PC-3 (cell line): ENCODE measurements at regions not wholly inside any gene's neighbourhood (a gene's known extent, or its start where the extent isn't known, plus 50 kb on each side); places are given as distances from the start of the nearest gene placed in this dataset.

ENCODE experiments used
- ATAC-seq: fragments of 200-7000 bp; cut with Tn5 transposase; 2 replicates; pipeline ENCODE4 v1.9.1; 2020; ENCODE audit warnings: mild to moderate bottlenecking, moderate library complexity
- BruUV-seq: library from RNA; stranded (reverse); fragments of 400-500 nt; replicated peaks from 2 replicates; lab custom pipeline; 2021; lab: Mats Ljungman, UMichigan
- CTCF ChIA-PET: fragments of 300-600 bp; sonication (Branson Sonifier 250); formaldehyde crosslinking; loops from one replicate; lab custom pipeline; 2022; ENCODE audit warnings: antibody characterized with exemption; lab: Charles Lee
- POLR2A ChIA-PET: fragments of 300-600 bp; sonication (Branson Sonifier 250); formaldehyde crosslinking; loops from one replicate; lab custom pipeline; 2022; ENCODE audit warnings: antibody characterized with exemption; ENCODE audit not compliant: unreplicated experiment; lab: Charles Lee
- DNase-seq: peaks from one replicate; pipeline ENCODE4 v3.0.0-alpha.2; 2015
- H2AFZ ChIP-seq: fragments of 300-600 bp; sonication (generic); 2 replicates; pipeline ENCODE4 v1.6.0; 2016; ENCODE audit warnings: antibody characterized with exemption, low read length
- H3F3A ChIP-seq: fragments of 300-600 bp; sonication (generic); one replicate; pipeline ENCODE4 v1.6.0; 2017; ENCODE audit warnings: antibody characterized with exemption, low read length, control low read depth, mild to moderate bottlenecking; ENCODE audit not compliant: unreplicated experiment
- H3K27ac ChIP-seq: fragments of 300-600 bp; sonication (generic); 2 replicates; pipeline ENCODE4 v1.5.1; 2016; ENCODE audit warnings: mild to moderate bottlenecking, low read length
- H3K27me3 ChIP-seq: fragments of 300-600 bp; sonication (generic); 2 replicates; pipeline ENCODE4 v1.6.1; 2016; ENCODE audit warnings: low read length, mixed read lengths
- H3K36me3 ChIP-seq: fragments of 300-600 bp; sonication (generic); 2 replicates; pipeline ENCODE4 v1.6.1; 2016; ENCODE audit warnings: low read depth, mixed run types, low read length, mixed read lengths
- H3K4me1 ChIP-seq: fragments of 300-600 bp; sonication (generic); 2 replicates; pipeline ENCODE4 v1.5.1; 2016; ENCODE audit warnings: low read length; ENCODE audit not compliant: insufficient read depth
- H3K4me2 ChIP-seq: fragments of 300-600 bp; sonication (generic); 2 replicates; pipeline ENCODE4 v1.6.0; 2016; ENCODE audit warnings: low read length
- H3K4me3 ChIP-seq: fragments of 300-600 bp; sonication (generic); 2 replicates; pipeline ENCODE4 v1.5.1; 2016; ENCODE audit warnings: mild to moderate bottlenecking, low read length, mixed read lengths
- H3K79me2 ChIP-seq: fragments of 300-600 bp; sonication (generic); 2 replicates; pipeline ENCODE4 v1.6.1; 2017; ENCODE audit warnings: low read length, mixed read lengths
- H3K9ac ChIP-seq: fragments of 300-600 bp; sonication (generic); 2 replicates; pipeline ENCODE4 v1.6.0; 2016; ENCODE audit warnings: mild to moderate bottlenecking, low read length
- H3K9me2 ChIP-seq: fragments of 300-600 bp; sonication (generic); replicated peaks from 2 replicates; pipeline ENCODE4 v1.6.1; 2016; ENCODE audit warnings: mixed run types, low read length, mixed read lengths
- H3K9me3 ChIP-seq: fragments of 300-600 bp; sonication (generic); 2 replicates; pipeline ENCODE4 v1.6.1; 2016; ENCODE audit warnings: low read length, mixed read lengths
- H4K20me1 ChIP-seq: fragments of 300-600 bp; sonication (generic); 2 replicates; pipeline ENCODE4 v1.6.1; 2016; ENCODE audit warnings: low read length, mixed read lengths
- EZH2 ChIP-seq: fragments of 300-600 bp; sonication (generic); IDR thresholded peaks from one replicate; pipeline ENCODE4 v1.6.1; 2017; ENCODE audit warnings: antibody characterized with exemption, mild to moderate bottlenecking, low read length; ENCODE audit not compliant: unreplicated experiment
- EZH2phosphoT487 ChIP-seq: fragments of 300-600 bp; sonication (generic); IDR thresholded peaks from 2 replicates; pipeline ENCODE4 v1.6.1; 2018; ENCODE audit warnings: mild to moderate bottlenecking, antibody characterized with exemption, low read length, borderline replicate concordance
- intact Hi-C: fragments of 100-400 bp; cut with micrococcal nuclease; formaldehyde crosslinking; loops from 2 replicates; pipeline ENCODE4 v1.9.0; 2023
- TF ChIP-seq, protein P1 (sequence below): fragments of 300-600 bp; sonication (generic); conservative IDR thresholded peaks from 2 replicates; pipeline ENCODE4 v1.5.1; 2017; ENCODE audit warnings: antibody characterized with exemption, low read depth, mild to moderate bottlenecking, low read length

DNA sequence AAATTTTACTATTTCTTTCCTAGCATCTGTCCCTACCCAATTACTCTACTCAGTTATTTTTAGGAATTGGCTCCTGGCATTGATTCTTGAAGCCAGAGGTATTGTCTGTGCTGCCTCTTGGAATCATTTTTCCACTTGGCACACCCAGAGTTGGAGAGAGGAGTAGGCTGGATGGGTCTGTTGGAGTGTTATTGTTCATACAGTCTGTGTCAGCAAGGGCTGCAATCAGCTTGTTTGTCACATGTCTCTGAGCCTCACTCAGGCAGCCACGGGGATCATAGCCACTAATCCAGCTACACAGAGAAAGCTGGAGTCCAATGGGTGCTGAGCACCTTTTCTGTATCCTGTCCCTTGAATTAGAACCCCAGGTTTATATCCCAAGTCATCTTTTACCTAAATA is 176.0 kb upstream of the DYRK2 start:
- no peaks in the 10 kb centered on the region for H3K9me3 ChIP-seq
- H3K9me2 ChIP-seq: no peaks in the 10 kb centered on the region
- no peak overlapping the region for H3K4me2 ChIP-seq
- TF ChIP-seq, protein P1, sequence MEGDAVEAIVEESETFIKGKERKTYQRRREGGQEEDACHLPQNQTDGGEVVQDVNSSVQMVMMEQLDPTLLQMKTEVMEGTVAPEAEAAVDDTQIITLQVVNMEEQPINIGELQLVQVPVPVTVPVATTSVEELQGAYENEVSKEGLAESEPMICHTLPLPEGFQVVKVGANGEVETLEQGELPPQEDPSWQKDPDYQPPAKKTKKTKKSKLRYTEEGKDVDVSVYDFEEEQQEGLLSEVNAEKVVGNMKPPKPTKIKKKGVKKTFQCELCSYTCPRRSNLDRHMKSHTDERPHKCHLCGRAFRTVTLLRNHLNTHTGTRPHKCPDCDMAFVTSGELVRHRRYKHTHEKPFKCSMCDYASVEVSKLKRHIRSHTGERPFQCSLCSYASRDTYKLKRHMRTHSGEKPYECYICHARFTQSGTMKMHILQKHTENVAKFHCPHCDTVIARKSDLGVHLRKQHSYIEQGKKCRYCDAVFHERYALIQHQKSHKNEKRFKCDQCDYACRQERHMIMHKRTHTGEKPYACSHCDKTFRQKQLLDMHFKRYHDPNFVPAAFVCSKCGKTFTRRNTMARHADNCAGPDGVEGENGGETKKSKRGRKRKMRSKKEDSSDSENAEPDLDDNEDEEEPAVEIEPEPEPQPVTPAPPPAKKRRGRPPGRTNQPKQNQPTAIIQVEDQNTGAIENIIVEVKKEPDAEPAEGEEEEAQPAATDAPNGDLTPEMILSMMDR: no peak
- TF ChIP-seq EZH2phosphoT487 (no peak), EZH2 (no peak)
- DNase-seq: no peak
- intact Hi-C loops: no loop called here
- no TSS peak for BruUV-seq
- H3K79me2 ChIP-seq: no peaks in the 10 kb centered on the region
- no peak overlapping the region for H3K27ac ChIP-seq
- H3K4me3 ChIP-seq: no peak overlapping the region
- ChIA-PET POLR2A (no interaction called here), CTCF (no interaction called here)
- no peaks in the 10 kb centered on the region for H3K27me3 ChIP-seq
- H3F3A ChIP-seq: no peaks in the 10 kb centered on the region
- H3K4me1 ChIP-seq: no peaks in the 10 kb centered on the region
- no peaks in the 10 kb centered on the region for H3K36me3 ChIP-seq
- no peak overlapping the region for H2AFZ ChIP-seq
- H4K20me1 ChIP-seq: no peaks in the 10 kb centered on the region
- ATAC-seq: no peak
- H3K9ac ChIP-seq: no peak overlapping the region

DNA sequence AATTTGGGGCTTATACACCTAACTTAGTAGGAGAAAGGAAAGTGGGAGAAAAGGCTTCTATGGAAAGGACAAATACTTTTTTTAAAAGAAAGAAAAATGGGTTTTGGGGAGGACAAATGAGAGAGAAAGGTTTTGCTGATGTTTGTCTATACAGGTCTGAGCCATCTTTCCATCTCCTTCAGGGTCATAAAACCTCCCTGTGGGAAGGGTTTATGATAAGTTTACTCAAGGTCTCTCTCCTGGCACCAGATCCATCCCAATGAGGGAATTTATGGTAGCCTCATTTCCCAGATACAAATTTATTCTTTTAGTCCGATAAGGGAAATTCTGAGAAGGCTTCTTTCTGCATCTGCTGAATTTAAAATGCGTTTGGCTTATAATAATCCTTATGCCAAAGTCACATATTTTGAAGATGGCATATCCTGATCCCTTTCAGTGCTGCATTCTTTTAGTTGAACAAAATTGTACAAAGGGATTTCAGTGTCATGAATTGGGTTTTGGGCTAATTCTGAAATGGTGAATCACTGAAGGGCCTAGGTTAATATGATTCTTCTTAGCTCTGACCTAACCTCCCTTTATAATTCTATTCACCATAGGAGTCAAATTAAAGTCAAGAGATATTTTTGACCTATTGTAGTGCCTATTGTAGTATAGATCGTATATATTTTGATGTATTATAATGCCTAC is 173.5 kb upstream of the DYRK2 start:
- ChIA-PET POLR2A (no interaction called here), CTCF (no interaction called here)
- no peaks in the 10 kb centered on the region for H3K36me3 ChIP-seq
- DNase-seq: no peak
- intact Hi-C loops: no loop called here
- H3K4me3 ChIP-seq: no peak overlapping the region
- no peak overlapping the region for H2AFZ ChIP-seq
- no peaks in the 10 kb centered on the region for H4K20me1 ChIP-seq
- no peak overlapping the region for H3K4me2 ChIP-seq
- TF ChIP-seq EZH2 (no peak), EZH2phosphoT487 (no peak)
- TF ChIP-seq, protein P1: no peak
- no peak for ATAC-seq
- no peaks in the 10 kb centered on the region for H3K79me2 ChIP-seq
- no peaks in the 10 kb centered on the region for H3K9me3 ChIP-seq
- H3K27ac ChIP-seq: no peak overlapping the region
- no peaks in the 10 kb centered on the region for H3K4me1 ChIP-seq
- BruUV-seq: no TSS peak
- H3K9me2 ChIP-seq: no peaks in the 10 kb centered on the region
- H3F3A ChIP-seq: no peaks in the 10 kb centered on the region
- H3K9ac ChIP-seq: no peak overlapping the region
- no peaks in the 10 kb centered on the region for H3K27me3 ChIP-seq

DNA sequence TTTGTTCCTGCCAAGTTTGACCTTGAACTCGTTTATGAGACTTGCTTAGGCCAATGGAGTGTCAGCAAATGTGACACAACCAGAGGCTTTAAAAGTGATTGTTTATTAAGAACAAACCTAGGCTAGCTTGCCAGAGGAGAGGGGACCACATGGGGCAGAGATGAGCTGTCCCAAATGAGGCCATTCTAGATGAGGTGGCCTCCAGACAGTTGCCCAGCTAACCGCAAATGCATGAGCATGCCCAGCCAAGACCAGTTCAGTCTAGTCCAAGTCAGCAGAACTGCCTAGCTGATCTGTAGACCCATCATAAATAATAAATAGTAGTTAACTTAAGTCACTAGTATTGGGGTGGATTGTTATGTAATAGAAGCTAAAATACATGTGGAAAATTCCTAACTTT is 172.8 kb upstream of the DYRK2 start:
- H3K79me2 ChIP-seq: no peaks in the 10 kb centered on the region
- no peaks in the 10 kb centered on the region for H3K27me3 ChIP-seq
- H3K9me3 ChIP-seq: no peaks in the 10 kb centered on the region
- ATAC-seq: no peak
- BruUV-seq: no TSS peak
- no peak overlapping the region for H3K27ac ChIP-seq
- POLR2A ChIA-PET: no interaction called here
- no peak overlapping the region for H3K4me2 ChIP-seq
- no peaks in the 10 kb centered on the region for H3K4me1 ChIP-seq
- no peaks in the 10 kb centered on the region for H3K9me2 ChIP-seq
- no peak overlapping the region for H3K9ac ChIP-seq
- TF ChIP-seq, protein P1: no peak
- TF ChIP-seq EZH2phosphoT487: no peak
- no peak for TF ChIP-seq EZH2
- H4K20me1 ChIP-seq: no peaks in the 10 kb centered on the region
- no peaks in the 10 kb centered on the region for H3F3A ChIP-seq
- CTCF ChIA-PET: no interaction called here
- no peaks in the 10 kb centered on the region for H3K36me3 ChIP-seq
- no peak for DNase-seq
- no peak overlapping the region for H3K4me3 ChIP-seq
- no peak overlapping the region for H2AFZ ChIP-seq
- intact Hi-C loops: no loop called here
